ENCODE measurements at regions not wholly inside any gene's neighbourhood (a gene's known extent, or its start where the extent isn't known, plus 50 kb on each side); places are given as distances from the start of the nearest gene placed in this dataset.

DNA sequence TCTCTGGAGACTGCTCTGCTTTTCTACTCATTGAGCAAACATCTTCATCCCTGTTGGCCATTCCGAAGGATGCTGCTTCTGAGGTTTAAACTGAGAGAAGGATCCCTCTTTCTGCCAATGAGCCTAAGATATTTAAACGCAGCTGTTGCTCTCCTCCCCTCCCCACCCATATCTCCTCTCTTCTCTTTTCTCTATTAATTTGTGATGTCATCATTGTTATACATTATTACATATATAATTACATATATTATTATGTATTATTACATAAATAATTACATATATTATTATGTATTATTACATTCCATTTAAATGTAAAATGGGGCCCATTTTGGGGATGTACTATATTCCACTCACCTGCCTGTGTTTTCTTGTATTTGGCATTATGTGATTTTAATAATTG lies 82.7 kb upstream of the JUN start:
- H3K36me3 ChIP-seq, result no peaks in the 10 kb centered on the region
- H3K4me3 ChIP-seq, result no peak overlapping the region
- no peaks in the 10 kb centered on the region for H3K4me1 ChIP-seq (ENCODE audit: insufficient read depth)
- intact Hi-C loops (cut with DNase I), result no loop called here
- WGBS, 3 donors, result 95 to 97% (median 96%) methylated on average over 2 of the region's 2 CpGs
- TF ChIP-seq, protein P1, sequence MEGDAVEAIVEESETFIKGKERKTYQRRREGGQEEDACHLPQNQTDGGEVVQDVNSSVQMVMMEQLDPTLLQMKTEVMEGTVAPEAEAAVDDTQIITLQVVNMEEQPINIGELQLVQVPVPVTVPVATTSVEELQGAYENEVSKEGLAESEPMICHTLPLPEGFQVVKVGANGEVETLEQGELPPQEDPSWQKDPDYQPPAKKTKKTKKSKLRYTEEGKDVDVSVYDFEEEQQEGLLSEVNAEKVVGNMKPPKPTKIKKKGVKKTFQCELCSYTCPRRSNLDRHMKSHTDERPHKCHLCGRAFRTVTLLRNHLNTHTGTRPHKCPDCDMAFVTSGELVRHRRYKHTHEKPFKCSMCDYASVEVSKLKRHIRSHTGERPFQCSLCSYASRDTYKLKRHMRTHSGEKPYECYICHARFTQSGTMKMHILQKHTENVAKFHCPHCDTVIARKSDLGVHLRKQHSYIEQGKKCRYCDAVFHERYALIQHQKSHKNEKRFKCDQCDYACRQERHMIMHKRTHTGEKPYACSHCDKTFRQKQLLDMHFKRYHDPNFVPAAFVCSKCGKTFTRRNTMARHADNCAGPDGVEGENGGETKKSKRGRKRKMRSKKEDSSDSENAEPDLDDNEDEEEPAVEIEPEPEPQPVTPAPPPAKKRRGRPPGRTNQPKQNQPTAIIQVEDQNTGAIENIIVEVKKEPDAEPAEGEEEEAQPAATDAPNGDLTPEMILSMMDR (IDR thresholded peaks at IDR 0.05), result no peak
- no peak for TF ChIP-seq EP300 (IDR thresholded peaks at IDR 0.05)
- TF ChIP-seq POLR2A (IDR thresholded peaks at IDR 0.05), result no peak
- no peak overlapping the region for H3K27ac ChIP-seq
- DNase-seq, result no peak
- H3K9me3 ChIP-seq, result no peaks in the 10 kb centered on the region
- H3K27me3 ChIP-seq, result peaks cover 2% of the 10 kb centered on the region

DNA sequence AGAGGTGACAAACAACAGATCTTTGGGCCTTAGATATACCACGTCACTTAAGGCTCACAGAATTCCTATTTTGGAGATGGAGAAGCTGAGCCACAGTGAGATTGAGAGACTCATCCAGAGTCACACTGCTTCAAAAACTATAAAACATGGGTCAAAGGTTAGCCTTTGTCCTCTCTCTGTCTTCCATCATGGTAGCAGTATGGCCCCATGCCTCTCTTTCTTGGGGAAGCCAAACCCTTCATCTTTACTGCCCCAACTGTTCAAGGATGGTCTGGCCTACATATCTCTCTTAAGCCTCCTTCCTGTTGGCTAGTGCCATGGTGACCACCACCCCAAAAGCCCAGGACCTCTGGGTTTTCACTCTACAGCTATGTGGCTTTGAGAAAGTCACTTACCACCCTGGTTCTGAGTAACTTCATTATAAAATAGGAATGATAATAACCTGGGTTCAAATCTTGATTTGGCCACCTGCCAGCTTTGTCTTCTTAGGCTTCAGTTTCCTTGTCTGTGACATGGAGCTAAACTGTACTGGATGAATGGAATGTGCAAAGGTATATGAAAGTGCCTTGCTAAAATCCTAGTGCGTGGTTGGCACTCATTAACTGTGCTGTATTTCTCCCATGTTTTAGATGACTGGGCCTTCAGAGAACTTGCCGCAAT lies 85.9 kb upstream of the JUN start:
- WGBS, 3 donors, result 93 to 98% (median 97%) methylated on average over 3 of the region's 3 CpGs
- H3K9me3 ChIP-seq, result no peaks in the 10 kb centered on the region
- H3K4me3 ChIP-seq, result no peak overlapping the region
- no peak overlapping the region for H3K27ac ChIP-seq
- H3K4me1 ChIP-seq (ENCODE audit: insufficient read depth), result peaks cover 6% of the 10 kb centered on the region
- intact Hi-C loops (cut with DNase I), result no loop called here
- H3K27me3 ChIP-seq, result peaks cover 2% of the 10 kb centered on the region
- no peak for DNase-seq
- TF ChIP-seq, protein P1 (IDR thresholded peaks at IDR 0.05), result no peak
- TF ChIP-seq POLR2A (IDR thresholded peaks at IDR 0.05), result no peak
- TF ChIP-seq EP300 (IDR thresholded peaks at IDR 0.05), result no peak
- no peaks in the 10 kb centered on the region for H3K36me3 ChIP-seq

DNA sequence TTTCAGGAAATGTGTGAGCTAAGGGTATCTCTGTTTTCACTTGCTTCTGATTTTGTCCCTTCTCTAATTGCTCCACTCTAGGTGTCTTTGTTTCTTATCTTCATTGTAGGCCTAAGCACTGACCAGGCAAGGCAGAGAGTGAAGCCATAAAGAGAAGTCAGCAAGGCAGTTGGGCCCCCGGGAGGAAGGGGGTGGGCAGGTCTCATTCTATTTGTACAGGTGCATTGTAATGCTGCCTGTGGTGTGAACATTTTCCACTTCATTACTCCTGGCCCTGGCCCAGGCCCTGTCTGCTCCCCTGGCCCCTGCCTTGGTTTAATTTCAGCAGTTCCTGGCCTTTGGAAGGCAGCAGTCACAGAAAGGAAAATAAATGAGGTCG lies 86.4 kb upstream of the JUN start:
- no peak overlapping the region for H3K4me3 ChIP-seq
- H3K36me3 ChIP-seq, result no peaks in the 10 kb centered on the region
- peaks cover 9% of the 10 kb centered on the region for H3K4me1 ChIP-seq (ENCODE audit: insufficient read depth)
- H3K9me3 ChIP-seq, result no peaks in the 10 kb centered on the region
- H3K27ac ChIP-seq, result no peak overlapping the region
- TF ChIP-seq EP300 (IDR thresholded peaks at IDR 0.05), result no peak
- TF ChIP-seq, protein P1 (IDR thresholded peaks at IDR 0.05), result no peak
- 49 to 60% (median 55%) methylated on average over 2 of the region's 2 CpGs for WGBS, 3 donors
- DNase-seq, result no peak
- peaks cover 2% of the 10 kb centered on the region for H3K27me3 ChIP-seq
- intact Hi-C loops (cut with DNase I), result no loop called here

DNA sequence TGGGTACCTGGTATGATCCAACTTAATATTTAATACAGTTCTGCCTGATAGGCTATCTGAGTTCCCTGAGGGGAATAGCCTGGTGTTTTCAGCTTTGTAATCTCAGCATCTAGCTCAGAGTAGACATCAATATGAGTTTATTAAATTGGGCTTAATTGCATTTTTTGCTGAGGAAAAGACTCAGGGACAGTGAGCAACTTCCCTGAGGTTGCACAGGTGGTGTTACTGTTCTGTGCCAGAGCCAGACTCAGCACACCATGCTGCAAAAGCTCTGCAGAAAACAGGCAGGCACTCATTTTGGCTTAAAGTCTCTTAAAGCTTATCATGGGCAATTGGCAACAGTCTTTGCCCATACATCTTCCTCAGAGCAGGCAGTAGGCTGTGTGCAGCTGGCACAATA lies 90.5 kb upstream of the JUN start:
- Histone ChIP-seq H3K36me3 (no peaks in the 10 kb centered on the region), H3K4me3 (no peak overlapping the region), H3K4me1 (ENCODE audit: insufficient read depth) (peaks cover 9% of the 10 kb centered on the region), H3K9me3 (no peaks in the 10 kb centered on the region), H3K27me3 (no peaks in the 10 kb centered on the region), H3K27ac (no peak overlapping the region)
- TF ChIP-seq, protein P1 (IDR thresholded peaks at IDR 0.05), result no peak
- no peak for TF ChIP-seq POLR2A (IDR thresholded peaks at IDR 0.05)
- no peak for TF ChIP-seq EP300 (IDR thresholded peaks at IDR 0.05)
- no peak for DNase-seq
- intact Hi-C loops (cut with DNase I), result no loop called here

Data from ovary (tissue), 7 donors.